IMR-90 (cell line): ENCODE measurements at regions not wholly inside any gene's neighbourhood (a gene's known extent, or its start where the extent isn't known, plus 50 kb on each side); places are given as distances from the start of the nearest gene placed in this dataset.
A peak's percentile ranks its signal among the peaks of the same experiment; 100 is the strongest.

Experiments used
- ATAC-seq: fragments of 200-7000 bp; cut with Tn5 transposase; 2 replicates; pipeline ENCODE4 v1.9.1; 2020; ENCODE audit warnings: low read depth, mild to moderate bottlenecking, moderate library complexity
- BruUV-seq: library from RNA; stranded (reverse); fragments of 400-500 nt; replicated peaks from 2 replicates; lab custom pipeline; 2021; lab: Mats Ljungman, UMichigan
- CTCF ChIA-PET: fragments of 300-600 bp; formaldehyde crosslinking; extraction: SDS; loops from one replicate; lab custom pipeline; 2021; ENCODE audit warnings: antibody characterized with exemption; lab: Yijun Ruan, JAX
- POLR2A ChIA-PET: fragments of 300-600 bp; sonication (Branson Sonifier 250); formaldehyde crosslinking; loops from one replicate; lab custom pipeline; 2022; ENCODE audit warnings: antibody characterized with exemption; ENCODE audit not compliant: unreplicated experiment; lab: Charles Lee
- DNase-seq: peaks from one replicate; pipeline ENCODE4 v3.0.0; 2013
- H2AFZ ChIP-seq: replicated peaks from 2 replicates; pipeline ENCODE3; 2013; ENCODE audit warnings: low read length, mild to moderate bottlenecking; ENCODE audit not compliant: poor library complexity
- H2AK5ac ChIP-seq: 2 replicates; pipeline ENCODE4 v1.6.1; 2013; ENCODE audit warnings: low read depth, low read length, inconsistent platforms
- H2AK9ac ChIP-seq: replicated peaks from 2 replicates; pipeline ENCODE3; 2013; ENCODE audit warnings: mild to moderate bottlenecking, low read depth, low read length, moderate library complexity; ENCODE audit not compliant: poor library complexity
- H2BK120ac ChIP-seq: 2 replicates; pipeline ENCODE4 v1.6.1; 2013; ENCODE audit warnings: low read depth, low read length, inconsistent platforms
- H2BK15ac ChIP-seq: 3 replicates; pipeline ENCODE4 v1.6.1; 2013; ENCODE audit warnings: low read depth, low read length, inconsistent platforms
- H2BK20ac ChIP-seq: 2 replicates; pipeline ENCODE4 v1.6.1; 2013; ENCODE audit warnings: low read depth, mild to moderate bottlenecking, inconsistent platforms, low read length, moderate library complexity
- H2BK5ac ChIP-seq: 2 replicates; pipeline ENCODE4 v1.6.1; 2013; ENCODE audit warnings: mild to moderate bottlenecking, low read depth, low read length, inconsistent platforms; ENCODE audit not compliant: poor library complexity, severe bottlenecking
- H3K14ac ChIP-seq: replicated peaks from 2 replicates; pipeline ENCODE4 v1.6.1; 2013; ENCODE audit warnings: low read depth, low read length, inconsistent platforms
- H3K18ac ChIP-seq: 2 replicates; pipeline ENCODE4 v1.6.1; 2013; ENCODE audit warnings: low read depth, low read length, control low read depth
- H3K23ac ChIP-seq: 2 replicates; pipeline ENCODE4 v1.6.1; 2013; ENCODE audit warnings: low read depth, low read length, inconsistent platforms
- H3K27ac ChIP-seq: 2 replicates; pipeline ENCODE4 v1.5.1; 2013; ENCODE audit warnings: mild to moderate bottlenecking, control low read depth, low read length; ENCODE audit not compliant: insufficient read depth
- H3K27me3 ChIP-seq: 2 replicates; pipeline ENCODE4 v1.6.1; 2013; ENCODE audit warnings: low read length; ENCODE audit not compliant: control insufficient read depth, insufficient read depth
- H3K36me3 ChIP-seq: 2 replicates; pipeline ENCODE4 v1.6.1; 2013; ENCODE audit warnings: low read length, mixed read lengths; ENCODE audit not compliant: control insufficient read depth, insufficient read depth
- H3K4ac ChIP-seq: 2 replicates; pipeline ENCODE4 v1.6.1; 2013; ENCODE audit warnings: low read depth, low read length, inconsistent platforms
- H3K4me1 ChIP-seq: 2 replicates; pipeline ENCODE4 v1.6.1; 2013; ENCODE audit warnings: low read length, mixed read lengths; ENCODE audit not compliant: control insufficient read depth, insufficient read depth
- H3K4me2 ChIP-seq: 2 replicates; pipeline ENCODE4 v1.6.1; 2013; ENCODE audit warnings: low read depth, mild to moderate bottlenecking, control low read depth, low read length, moderate library complexity
- H3K4me3 ChIP-seq: 2 replicates; pipeline ENCODE4 v1.5.1; 2013; ENCODE audit warnings: low read depth, mild to moderate bottlenecking, control low read depth, low read length, moderate library complexity; ENCODE audit not compliant: insufficient read depth
- H3K56ac ChIP-seq: 2 replicates; pipeline ENCODE4 v1.6.1; 2013; ENCODE audit warnings: low read length, inconsistent platforms; ENCODE audit not compliant: insufficient read depth; ENCODE audit errors: extremely low read depth
- H3K79me1 ChIP-seq, 2 experiments: 2 replicates each; pipeline ENCODE4 v1.6.1; 2013; ENCODE audit warnings: low read length in 2 of 2, inconsistent platforms in 1 of 2, low read depth in 1 of 2
- H3K9ac ChIP-seq: 2 replicates; pipeline ENCODE4 v1.6.1; 2013; ENCODE audit warnings: low read depth, low read length, control low read depth
- H3K9me1 ChIP-seq: 2 replicates; pipeline ENCODE4 v1.6.1; 2013; ENCODE audit warnings: low read length, inconsistent platforms; ENCODE audit not compliant: insufficient read depth
- H3K9me3 ChIP-seq: 2 replicates; pipeline ENCODE4 v1.6.1; 2013; ENCODE audit warnings: low read length; ENCODE audit not compliant: control insufficient read depth, insufficient read depth
- H4K20me1 ChIP-seq: 2 replicates; pipeline ENCODE4 v1.6.1; 2013; ENCODE audit warnings: low read length, inconsistent platforms; ENCODE audit not compliant: insufficient read depth
- H4K5ac ChIP-seq: 2 replicates; pipeline ENCODE4 v1.6.1; 2013; ENCODE audit warnings: mild to moderate bottlenecking, low read depth, low read length, control low read depth
- H4K8ac ChIP-seq, 2 experiments: 2 replicates each; pipeline ENCODE4 v1.6.1; 2013; ENCODE audit warnings: low read depth in 2 of 2, low read length in 2 of 2, control low read depth in 1 of 2, inconsistent platforms in 1 of 2
- H4K91ac ChIP-seq: 2 replicates; pipeline ENCODE4 v1.6.1; 2013; ENCODE audit warnings: low read depth, low read length, inconsistent platforms; ENCODE audit not compliant: insufficient read depth
- BHLHE40 ChIP-seq: fragments of 150-350 bp; IDR thresholded peaks from 2 replicates; pipeline ENCODE4 v1.6.1; 2016; ENCODE audit warnings: mild to moderate bottlenecking, low read depth, low read length
- CEBPB ChIP-seq: IDR thresholded peaks from 2 replicates; pipeline ENCODE4 v1.6.1; 2012; ENCODE audit warnings: low read depth, low read length, improper control_type of control experiment
- CHD1 ChIP-seq: IDR thresholded peaks from 2 replicates; pipeline ENCODE4 v1.6.1; 2012; ENCODE audit warnings: low read depth, low read length, improper control_type of control experiment
- CTCF ChIP-seq: conservative IDR thresholded peaks from 2 replicates; pipeline ENCODE4 v1.5.1; 2012; ENCODE audit warnings: mild to moderate bottlenecking, low read depth, low read length, improper control_type of control experiment
- FOS ChIP-seq: fragments of 150-350 bp; IDR thresholded peaks from 2 replicates; pipeline ENCODE4 v1.6.1; 2016; ENCODE audit warnings: low read depth, low read length
- MAZ ChIP-seq: IDR thresholded peaks from 2 replicates; pipeline ENCODE4 v1.6.1; 2012; ENCODE audit warnings: low read depth, mild to moderate bottlenecking, low read length, improper control_type of control experiment, moderate library complexity, borderline replicate concordance
- POLR2A ChIP-seq: IDR thresholded peaks from 2 replicates; pipeline ENCODE4 v1.6.1; 2012; ENCODE audit warnings: mild to moderate bottlenecking, low read depth, low read length
- RCOR1 ChIP-seq: IDR thresholded peaks from 2 replicates; pipeline ENCODE4 v1.6.1; 2012; ENCODE audit warnings: mild to moderate bottlenecking, low read length, improper control_type of control experiment; ENCODE audit not compliant: insufficient replicate concordance
- SMC3 ChIP-seq: fragments of 150-350 bp; IDR thresholded peaks from 2 replicates; pipeline ENCODE4 v1.6.1; 2016; ENCODE audit warnings: low read depth, mild to moderate bottlenecking, antibody characterized with exemption, low read length, moderate library complexity
- dilution Hi-C: fragments of 300-500 bp; cut with HindIII; formaldehyde crosslinking; loops from one replicate; pipeline ENCODE4 v1.14.3; 2018; ENCODE audit warnings: low sequenced_read_pairs; ENCODE audit not compliant: unreplicated experiment
- in situ Hi-C: fragments of 300-500 bp; cut with MboI; formaldehyde crosslinking; loops from 3 replicates; pipeline ENCODE4 v1.14.3; 2019; ENCODE audit warnings: low sequenced_read_pairs, inconsistent platforms, mixed read lengths
- intact Hi-C: fragments of 100-400 bp; cut with micrococcal nuclease; formaldehyde crosslinking; loops from 2 replicates; pipeline ENCODE4 v1.10.0; 2022
- TF ChIP-seq, protein P1 (sequence below): fragments of 150-350 bp; IDR thresholded peaks from 2 replicates; pipeline ENCODE4 v1.6.1; 2017; ENCODE audit warnings: mild to moderate bottlenecking, antibody characterized with exemption, low read length, low read depth
- TF ChIP-seq, protein P2 (sequence below): fragments of 150-350 bp; IDR thresholded peaks from 2 replicates; pipeline ENCODE4 v1.6.1; 2016; ENCODE audit warnings: low read depth, mild to moderate bottlenecking, low read length, moderate library complexity, borderline replicate concordance

GRCh38 chr6:113556775-113557174 lies 300.4 kb upstream of the MARCKS start:
- no peak overlapping the region for H3K4me2 ChIP-seq
- in situ Hi-C loops (no loop called here), dilution Hi-C loops (no loop called here), intact Hi-C loops (no loop called here)
- no peak overlapping the region for H3K9ac ChIP-seq
- POLR2A ChIA-PET: no interaction called here
- DNase-seq: no peak
- no peak overlapping the region for H3K18ac ChIP-seq
- H4K91ac ChIP-seq: no peak overlapping the region
- H2BK120ac ChIP-seq: peak overlapping the region; percentile 20; the same call in 1 of the 2 replicates
- no peaks in the 10 kb centered on the region for H3K9me3 ChIP-seq
- CTCF ChIA-PET: interaction anchor here (0.6 kb wide), 1 partner anchor 306 kb away, joined by 3 read pairs; no protein-coding TSS in a partner anchor
- no peak overlapping the region for H2AFZ ChIP-seq
- H3K9me1 ChIP-seq: peaks cover 3% of the 10 kb centered on the region; the same call in 1 of the 2 replicates
- H2AK5ac ChIP-seq: no peak overlapping the region
- ATAC-seq: no peak
- H2AK9ac ChIP-seq: no peak overlapping the region
- no peaks in the 10 kb centered on the region for H4K20me1 ChIP-seq
- no peak overlapping the region for H4K8ac ChIP-seq
- no peak overlapping the region for H3K23ac ChIP-seq
- H3K36me3 ChIP-seq: no peaks in the 10 kb centered on the region
- no peak overlapping the region for H3K4me3 ChIP-seq
- H2BK15ac ChIP-seq: no peak overlapping the region
- H3K56ac ChIP-seq: no peak overlapping the region
- H3K4me1 ChIP-seq: peaks cover 3% of the 10 kb centered on the region; the same call in 1 of the 2 replicates
- H3K14ac ChIP-seq: no peak overlapping the region
- no peaks in the 10 kb centered on the region for H3K79me1 ChIP-seq
- BruUV-seq: no TSS peak
- no peak overlapping the region for H3K4ac ChIP-seq
- H3K27ac ChIP-seq: no peak overlapping the region
- TF ChIP-seq MAZ (no peak), SMC3 (no peak), CHD1 (no peak), BHLHE40 (no peak), CTCF (no peak), FOS (no peak), RCOR1 (no peak), POLR2A (no peak), CEBPB (no peak)
- TF ChIP-seq, protein P1, sequence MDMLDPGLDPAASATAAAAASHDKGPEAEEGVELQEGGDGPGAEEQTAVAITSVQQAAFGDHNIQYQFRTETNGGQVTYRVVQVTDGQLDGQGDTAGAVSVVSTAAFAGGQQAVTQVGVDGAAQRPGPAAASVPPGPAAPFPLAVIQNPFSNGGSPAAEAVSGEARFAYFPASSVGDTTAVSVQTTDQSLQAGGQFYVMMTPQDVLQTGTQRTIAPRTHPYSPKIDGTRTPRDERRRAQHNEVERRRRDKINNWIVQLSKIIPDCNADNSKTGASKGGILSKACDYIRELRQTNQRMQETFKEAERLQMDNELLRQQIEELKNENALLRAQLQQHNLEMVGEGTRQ: no peak
- TF ChIP-seq, protein P2, sequence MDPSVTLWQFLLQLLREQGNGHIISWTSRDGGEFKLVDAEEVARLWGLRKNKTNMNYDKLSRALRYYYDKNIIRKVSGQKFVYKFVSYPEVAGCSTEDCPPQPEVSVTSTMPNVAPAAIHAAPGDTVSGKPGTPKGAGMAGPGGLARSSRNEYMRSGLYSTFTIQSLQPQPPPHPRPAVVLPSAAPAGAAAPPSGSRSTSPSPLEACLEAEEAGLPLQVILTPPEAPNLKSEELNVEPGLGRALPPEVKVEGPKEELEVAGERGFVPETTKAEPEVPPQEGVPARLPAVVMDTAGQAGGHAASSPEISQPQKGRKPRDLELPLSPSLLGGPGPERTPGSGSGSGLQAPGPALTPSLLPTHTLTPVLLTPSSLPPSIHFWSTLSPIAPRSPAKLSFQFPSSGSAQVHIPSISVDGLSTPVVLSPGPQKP: no peak
- no peaks in the 10 kb centered on the region for H3K27me3 ChIP-seq
- no peak overlapping the region for H2BK5ac ChIP-seq
- no peak overlapping the region for H4K5ac ChIP-seq
- H2BK20ac ChIP-seq: no peak overlapping the region
